ENCODE measurements at regions not wholly inside any gene's neighbourhood (a gene's known extent, or its start where the extent isn't known, plus 50 kb on each side); places are given as distances from the start of the nearest gene placed in this dataset.

DNA sequence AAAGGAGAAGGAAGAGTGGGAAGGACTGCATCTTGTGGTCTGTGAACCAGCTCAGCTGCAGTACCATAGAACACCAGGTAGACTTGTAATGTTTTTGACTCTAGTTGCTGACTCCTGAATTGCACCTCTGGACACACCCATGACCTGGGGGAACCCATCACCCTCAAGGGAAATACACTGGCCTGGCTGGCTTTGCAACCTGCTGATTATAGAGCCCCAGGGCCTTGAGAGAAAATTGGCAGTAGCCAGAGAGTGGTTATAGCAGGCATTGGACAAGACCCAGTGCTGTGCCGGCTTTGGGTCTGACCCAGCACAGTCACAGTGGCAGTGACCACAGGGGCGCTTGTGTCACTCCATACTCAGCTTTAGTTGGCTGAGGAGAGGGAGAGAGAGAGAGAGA is 902.3 kb downstream of the GRID1 start:
- TF ChIP-seq, protein P1, sequence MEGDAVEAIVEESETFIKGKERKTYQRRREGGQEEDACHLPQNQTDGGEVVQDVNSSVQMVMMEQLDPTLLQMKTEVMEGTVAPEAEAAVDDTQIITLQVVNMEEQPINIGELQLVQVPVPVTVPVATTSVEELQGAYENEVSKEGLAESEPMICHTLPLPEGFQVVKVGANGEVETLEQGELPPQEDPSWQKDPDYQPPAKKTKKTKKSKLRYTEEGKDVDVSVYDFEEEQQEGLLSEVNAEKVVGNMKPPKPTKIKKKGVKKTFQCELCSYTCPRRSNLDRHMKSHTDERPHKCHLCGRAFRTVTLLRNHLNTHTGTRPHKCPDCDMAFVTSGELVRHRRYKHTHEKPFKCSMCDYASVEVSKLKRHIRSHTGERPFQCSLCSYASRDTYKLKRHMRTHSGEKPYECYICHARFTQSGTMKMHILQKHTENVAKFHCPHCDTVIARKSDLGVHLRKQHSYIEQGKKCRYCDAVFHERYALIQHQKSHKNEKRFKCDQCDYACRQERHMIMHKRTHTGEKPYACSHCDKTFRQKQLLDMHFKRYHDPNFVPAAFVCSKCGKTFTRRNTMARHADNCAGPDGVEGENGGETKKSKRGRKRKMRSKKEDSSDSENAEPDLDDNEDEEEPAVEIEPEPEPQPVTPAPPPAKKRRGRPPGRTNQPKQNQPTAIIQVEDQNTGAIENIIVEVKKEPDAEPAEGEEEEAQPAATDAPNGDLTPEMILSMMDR (IDR thresholded peaks at IDR 0.05 in 4 of 5, conservative IDR thresholded peaks at IDR 0.05 in 1 of 5), result no peak
- no peak for TF ChIP-seq POLR2A (IDR thresholded peaks at IDR 0.05)
